Stimulated activated CD8-positive, alpha-beta memory T cell treated with anti-CD3 and anti-CD28 coated beads, Interleukin-15, amount 100 ng/mL, for 24 hours (primary cell): ENCODE measurements at regions not wholly inside any gene's neighbourhood (a gene's known extent, or its start where the extent isn't known, plus 50 kb on each side); places are given as distances from the start of the nearest gene placed in this dataset.

Source experiments
- DNase-seq: peaks from one replicate; pipeline ENCODE4 v3.0.0-alpha.2; 2020; ENCODE audit warnings: low read depth

GRCh38 chr1:208419746-208420420 lies 175.7 kb upstream of the PLXNA2 start:
- DNase-seq, result no peak

- no peak for DNase-seq
Observed at GRCh38 chr1:208420696-208421095, 176.5 kb upstream of the PLXNA2 start.

GRCh38 chr1:208421486-208421885 lies 177.3 kb upstream of the PLXNA2 start:
- DNase-seq, result no peak

GRCh38 chr1:208423526-208423925 lies 179.3 kb upstream of the PLXNA2 start:
- no peak for DNase-seq

- no peak for DNase-seq
Observed at GRCh38 chr1:208425096-208425495, 180.9 kb upstream of the PLXNA2 start.

GRCh38 chr1:208430220-208430619 lies 186.0 kb upstream of the PLXNA2 start:
- no peak for DNase-seq

- DNase-seq, result no peak
Observed at GRCh38 chr1:208431721-208432120, 187.5 kb upstream of the PLXNA2 start.

GRCh38 chr1:208432346-208432745 lies 188.2 kb upstream of the PLXNA2 start:
- no peak for DNase-seq

GRCh38 chr1:208433086-208433485 lies 188.9 kb upstream of the PLXNA2 start:
- no peak for DNase-seq

GRCh38 chr1:208433971-208434370 lies 189.8 kb upstream of the PLXNA2 start:
- no peak for DNase-seq

- no peak for DNase-seq
Observed at GRCh38 chr1:208437401-208437800, 193.2 kb upstream of the PLXNA2 start.

- no peak for DNase-seq
Observed at GRCh38 chr1:208438112-208438699, 194.0 kb upstream of the PLXNA2 start.

GRCh38 chr1:208445758-208446203 lies 201.6 kb upstream of the PLXNA2 start:
- DNase-seq, result no peak

- no peak for DNase-seq
Observed at GRCh38 chr1:208446271-208446691, 202.1 kb upstream of the PLXNA2 start.

GRCh38 chr1:208448425-208448824 lies 204.2 kb upstream of the PLXNA2 start:
- DNase-seq, result no peak

- no peak for DNase-seq
Observed at GRCh38 chr1:208449951-208450350, 205.8 kb upstream of the PLXNA2 start.

GRCh38 chr1:208450958-208451357 lies 206.8 kb upstream of the PLXNA2 start:
- no peak for DNase-seq

- DNase-seq, result no peak
Observed at GRCh38 chr1:208455821-208456220, 211.6 kb upstream of the PLXNA2 start.

GRCh38 chr1:208456487-208456886 lies 212.3 kb upstream of the PLXNA2 start:
- DNase-seq, result no peak

- DNase-seq, result no peak
Observed at GRCh38 chr1:208460823-208461222, 216.6 kb upstream of the PLXNA2 start.

GRCh38 chr1:208461680-208462079 lies 217.5 kb upstream of the PLXNA2 start:
- DNase-seq, result no peak

GRCh38 chr1:208462761-208463160 lies 218.6 kb upstream of the PLXNA2 start:
- DNase-seq, result no peak

- no peak for DNase-seq
Observed at GRCh38 chr1:208465266-208465665, 221.1 kb upstream of the PLXNA2 start.
